ENCODE measurements at regions not wholly inside any gene's neighbourhood (a gene's known extent, or its start where the extent isn't known, plus 50 kb on each side); places are given as distances from the start of the nearest gene placed in this dataset.

GRCh38 chr2:103810875-103811274 is 1043.0 kb upstream of the POU3F3 start:
- TF ChIP-seq CTCF (conservative IDR thresholded peaks at IDR 0.05 in 1 of 2, IDR thresholded peaks at IDR 0.05 in 1 of 2; ENCODE audit: extremely low read depth in 1 of 2, insufficient read depth in 1 of 2, low read depth in 1 of 2, low read length in 2 of 2) = no peak
- no peak for TF ChIP-seq EZH2 (IDR thresholded peaks at IDR 0.05; ENCODE audit: borderline replicate concordance, low read length)

Measured in mammary epithelial cell (primary cell).